ENCODE measurements at regions not wholly inside any gene's neighbourhood (a gene's known extent, or its start where the extent isn't known, plus 50 kb on each side); places are given as distances from the start of the nearest gene placed in this dataset.

GRCh38 chr4:1490654-1491327 lies 84.5 kb upstream of the NKX1-1 start:
- in situ Hi-C loops (cut with HindIII; ENCODE audit: low sequenced_read_pairs), result no loop called here
- no peak for DNase-seq (ENCODE audit: low spot score)

GRCh38 chr4:1490011-1490653 lies 83.9 kb upstream of the NKX1-1 start:
- no peak for DNase-seq (ENCODE audit: low spot score)
- in situ Hi-C loops (cut with HindIII; ENCODE audit: low sequenced_read_pairs), result no loop called here

GRCh38 chr4:1489639-1489995 lies 83.4 kb upstream of the NKX1-1 start:
- no peak for DNase-seq (ENCODE audit: low spot score)
- in situ Hi-C loops (cut with HindIII; ENCODE audit: low sequenced_read_pairs), result no loop called here

- in situ Hi-C loops (cut with HindIII; ENCODE audit: low sequenced_read_pairs), result no loop called here
- no peak for DNase-seq (ENCODE audit: low spot score)
Measured at GRCh38 chr4:1488831-1489638, 82.8 kb upstream of the NKX1-1 start.

GRCh38 chr4:1488357-1488756 lies 82.1 kb upstream of the NKX1-1 start:
- no peak for DNase-seq (ENCODE audit: low spot score)

GRCh38 chr4:1487761-1488160 lies 81.5 kb upstream of the NKX1-1 start:
- in situ Hi-C loops (cut with HindIII; ENCODE audit: low sequenced_read_pairs), result no loop called here
- DNase-seq (ENCODE audit: low spot score), result no peak

More at GRCh38 chr4:1488357-1488756, 82.1 kb upstream of the NKX1-1 start:
- in situ Hi-C loops (cut with HindIII; ENCODE audit: low sequenced_read_pairs), result no loop called here

- in situ Hi-C loops (cut with HindIII; ENCODE audit: low sequenced_read_pairs), result no loop called here
- no peak for DNase-seq (ENCODE audit: low spot score)
Measured at GRCh38 chr4:1487106-1487505, 80.9 kb upstream of the NKX1-1 start.

GRCh38 chr4:1485280-1485679 lies 79.0 kb upstream of the NKX1-1 start:
- in situ Hi-C loops (cut with HindIII; ENCODE audit: low sequenced_read_pairs), result no loop called here
- no peak for DNase-seq (ENCODE audit: low spot score)

- in situ Hi-C loops (cut with HindIII; ENCODE audit: low sequenced_read_pairs), result no loop called here
Measured at GRCh38 chr4:1480720-1481119, 74.5 kb upstream of the NKX1-1 start.

GRCh38 chr4:1479454-1479853 lies 73.2 kb upstream of the NKX1-1 start:
- in situ Hi-C loops (cut with HindIII; ENCODE audit: low sequenced_read_pairs), result no loop called here
- DNase-seq (ENCODE audit: low spot score), result no peak

More at GRCh38 chr4:1480720-1481119, 74.5 kb upstream of the NKX1-1 start:
- DNase-seq (ENCODE audit: low spot score), result no peak

- no peak for DNase-seq (ENCODE audit: low spot score)
- in situ Hi-C loops (cut with HindIII; ENCODE audit: low sequenced_read_pairs), result no loop called here
Measured at GRCh38 chr4:1478766-1479355, 72.6 kb upstream of the NKX1-1 start.

- DNase-seq (ENCODE audit: low spot score), result no peak
- in situ Hi-C loops (cut with HindIII; ENCODE audit: low sequenced_read_pairs), result no loop called here
Measured at GRCh38 chr4:1477045-1477840, 71.0 kb upstream of the NKX1-1 start.

- no peak for DNase-seq (ENCODE audit: low spot score)
- in situ Hi-C loops (cut with HindIII; ENCODE audit: low sequenced_read_pairs), result no loop called here
Measured at GRCh38 chr4:1476140-1476513, 69.9 kb upstream of the NKX1-1 start.

- in situ Hi-C loops (cut with HindIII; ENCODE audit: low sequenced_read_pairs), result no loop called here
- no peak for DNase-seq (ENCODE audit: low spot score)
Measured at GRCh38 chr4:1475277-1476139, 69.3 kb upstream of the NKX1-1 start.

- in situ Hi-C loops (cut with HindIII; ENCODE audit: low sequenced_read_pairs), result no loop called here
- DNase-seq (ENCODE audit: low spot score), result no peak
Measured at GRCh38 chr4:1474126-1475090, 68.2 kb upstream of the NKX1-1 start.

GRCh38 chr4:1473718-1474117 lies 67.5 kb upstream of the NKX1-1 start:
- in situ Hi-C loops (cut with HindIII; ENCODE audit: low sequenced_read_pairs), result no loop called here
- no peak for DNase-seq (ENCODE audit: low spot score)

- in situ Hi-C loops (cut with HindIII; ENCODE audit: low sequenced_read_pairs), result no loop called here
- no peak for DNase-seq (ENCODE audit: low spot score)
Measured at GRCh38 chr4:1472911-1473518, 66.8 kb upstream of the NKX1-1 start.
